ENCODE measurements at regions not wholly inside any gene's neighbourhood (a gene's known extent, or its start where the extent isn't known, plus 50 kb on each side); places are given as distances from the start of the nearest gene placed in this dataset.

- no peak overlapping the region for H3K4me3 ChIP-seq (ENCODE audit: low read length)
- H3K9ac ChIP-seq (ENCODE audit: low read length) = no peak overlapping the region
- H3K27me3 ChIP-seq (ENCODE audit: insufficient read depth, low read depth, low read length) = no peaks in the 10 kb centered on the region
- H3K79me2 ChIP-seq (replicated peaks; ENCODE audit: insufficient read depth, low read length) = no peaks in the 10 kb centered on the region
- no peak overlapping the region for H3K27ac ChIP-seq (ENCODE audit: low read length)
- TF ChIP-seq MXI1 (conservative IDR thresholded peaks at IDR 0.05; ENCODE audit: poor library complexity, severe bottlenecking) = no peak
- TF ChIP-seq POLR2AphosphoS5 (IDR thresholded peaks at IDR 0.05) = no peak
- TF ChIP-seq REST (IDR thresholded peaks at IDR 0.05; ENCODE audit: borderline replicate concordance) = no peak
- TF ChIP-seq EZH2 (IDR thresholded peaks at IDR 0.05; ENCODE audit: borderline replicate concordance, insufficient read depth, low read length, poor library complexity, severe bottlenecking) = no peak
- TF ChIP-seq RAD21 (conservative IDR thresholded peaks at IDR 0.05) = no peak
- no peak for TF ChIP-seq CTCF (IDR thresholded peaks at IDR 0.05; ENCODE audit: poor library complexity, severe bottlenecking)
- no peak for TF ChIP-seq SMC3 (conservative IDR thresholded peaks at IDR 0.05; ENCODE audit: poor library complexity)
- TF ChIP-seq EP300 (conservative IDR thresholded peaks at IDR 0.05; ENCODE audit: poor library complexity, severe bottlenecking) = no peak
- TF ChIP-seq TAF1 (IDR thresholded peaks at IDR 0.05; ENCODE audit: low read depth) = no peak
- H3F3A ChIP-seq (ENCODE audit: insufficient read depth, low read length, poor library complexity, severe bottlenecking) = no peaks in the 10 kb centered on the region
- H3K36me3 ChIP-seq (ENCODE audit: insufficient read depth, low read length) = no peaks in the 10 kb centered on the region
- no peaks in the 10 kb centered on the region for H4K20me1 ChIP-seq (ENCODE audit: insufficient read depth)
- H3K4me2 ChIP-seq (ENCODE audit: low read length) = no peak overlapping the region
- H3K9me3 ChIP-seq (ENCODE audit: low read length) = no peaks in the 10 kb centered on the region
- no peak overlapping the region for H2AFZ ChIP-seq (ENCODE audit: low read depth, low read length)
- H3K9me2 ChIP-seq (ENCODE audit: insufficient read depth, low read length) = no peaks in the 10 kb centered on the region
These were observed 143.9 kb downstream of the IRX2 start for GRCh38 chr5:2607598-2607997.

GRCh38 chr5:2603272-2603575, 148.3 kb downstream of the IRX2 start:
- no peaks in the 10 kb centered on the region for H4K20me1 ChIP-seq (ENCODE audit: insufficient read depth)
- TF ChIP-seq CTCF (IDR thresholded peaks at IDR 0.05; ENCODE audit: poor library complexity, severe bottlenecking) (no peak), TAF1 (IDR thresholded peaks at IDR 0.05; ENCODE audit: low read depth) (no peak), POLR2AphosphoS5 (IDR thresholded peaks at IDR 0.05) (no peak), MXI1 (conservative IDR thresholded peaks at IDR 0.05; ENCODE audit: poor library complexity, severe bottlenecking) (no peak), RAD21 (conservative IDR thresholded peaks at IDR 0.05) (no peak), REST (IDR thresholded peaks at IDR 0.05; ENCODE audit: borderline replicate concordance) (no peak), EP300 (conservative IDR thresholded peaks at IDR 0.05; ENCODE audit: poor library complexity, severe bottlenecking) (no peak), EZH2 (IDR thresholded peaks at IDR 0.05; ENCODE audit: borderline replicate concordance, insufficient read depth, low read length, poor library complexity, severe bottlenecking) (no peak)
- no peaks in the 10 kb centered on the region for H3F3A ChIP-seq (ENCODE audit: insufficient read depth, low read length, poor library complexity, severe bottlenecking)
- H3K36me3 ChIP-seq (ENCODE audit: insufficient read depth, low read length) = no peaks in the 10 kb centered on the region
- no peaks in the 10 kb centered on the region for H3K79me2 ChIP-seq (replicated peaks; ENCODE audit: insufficient read depth, low read length)
- no peaks in the 10 kb centered on the region for H3K27me3 ChIP-seq (ENCODE audit: insufficient read depth, low read depth, low read length)
- H3K9ac ChIP-seq (ENCODE audit: low read length) = no peak overlapping the region
- H2AFZ ChIP-seq (ENCODE audit: low read depth, low read length) = no peak overlapping the region
- H3K4me3 ChIP-seq (ENCODE audit: low read length) = no peak overlapping the region
- H3K27ac ChIP-seq (ENCODE audit: low read length) = no peak overlapping the region
- H3K4me2 ChIP-seq (ENCODE audit: low read length) = no peak overlapping the region
- H3K9me2 ChIP-seq (ENCODE audit: insufficient read depth, low read length) = no peaks in the 10 kb centered on the region
- no peaks in the 10 kb centered on the region for H3K9me3 ChIP-seq (ENCODE audit: low read length)

All from neural cell (in vitro differentiated cells).